HCT116 (cell line): ENCODE measurements at regions not wholly inside any gene's neighbourhood (a gene's known extent, or its start where the extent isn't known, plus 50 kb on each side); places are given as distances from the start of the nearest gene placed in this dataset.

Experiments
- ATAC-seq: fragments of 200-7000 bp; cut with Tn5 transposase; 2 replicates; pipeline ENCODE4 v1.9.1; 2020; ENCODE audit warnings: mild to moderate bottlenecking, moderate library complexity
- BruUV-seq: library from RNA; stranded (reverse); fragments of 400-500 nt; replicated peaks from 2 replicates; lab custom pipeline; 2021; lab: Mats Ljungman, UMichigan
- CTCF ChIA-PET: fragments of 300-600 bp; sonication (Branson Sonifier 250); formaldehyde crosslinking; loops from one replicate; lab custom pipeline; 2021; ENCODE audit warnings: antibody characterized with exemption; lab: Charles Lee
- POLR2A ChIA-PET: fragments of 300-600, 350-600 bp; sonication (Branson Sonifier 250); formaldehyde crosslinking; loops from one replicate; lab custom pipeline; 2021; ENCODE audit warnings: antibody characterized with exemption; lab: Charles Lee
- RAD21 ChIA-PET, 2 experiments: fragments of 300-600 bp; sonication (Branson Sonifier 250); formaldehyde crosslinking; loops; one replicate each; lab custom pipeline; 2023; ENCODE audit warnings: low total read pairs in 2 of 2; ENCODE audit not compliant: uncharacterized antibody in 2 of 2, unreplicated experiment in 2 of 2, low non-redundant PET in 1 of 2; lab: Charles Lee
- DNase-seq: peaks from one replicate; pipeline ENCODE4 v3.0.0-alpha.2; 2010; ENCODE audit warnings: low read depth, low spot score
- H2AFZ ChIP-seq: fragments of 200-600 bp; shearing (Covaris generic), sonication (generic); 2 replicates; pipeline ENCODE4 v1.6.1; 2017; ENCODE audit warnings: low read depth, mixed run types, mixed read lengths, antibody characterized with exemption, low read length; ENCODE audit not compliant: poor library complexity, severe bottlenecking
- H3K27ac ChIP-seq: 2 replicates; pipeline ENCODE4 v1.5.1; 2012; ENCODE audit warnings: low read depth, low read length
- H3K27me3 ChIP-seq: fragments of 200-600 bp; sonication (generic); 2 replicates; pipeline ENCODE4 v1.6.1; 2016; ENCODE audit warnings: mixed run types, low read length, mixed read lengths; ENCODE audit not compliant: insufficient read depth
- H3K36me3 ChIP-seq, 2 experiments: fragments of 200-500 bp in 1 of 2; fragments of 200-600 bp in 1 of 2; sonication (Bioruptor generic) in 1 of 2; sonication (generic) in 1 of 2; 2 replicates each; pipeline versions ENCODE4 v1.5.1 to v1.6.1; 2014 to 2016; ENCODE audit warnings: low read length in 2 of 2, inconsistent platforms in 1 of 2, mixed read lengths in 1 of 2, mixed run types in 1 of 2; ENCODE audit not compliant: insufficient read depth in 2 of 2, control insufficient read depth in 1 of 2
- H3K4me1 ChIP-seq, 2 experiments: fragments of 200-600 bp in 1 of 2; sonication (generic) in 1 of 2; 2 replicates each; pipeline versions ENCODE4 v1.5.1 to v1.6.1; 2012 to 2017; ENCODE audit warnings: low read length in 2 of 2, inconsistent platforms in 1 of 2, mild to moderate bottlenecking in 1 of 2, mixed read lengths in 1 of 2, mixed run types in 1 of 2, moderate library complexity in 1 of 2; ENCODE audit not compliant: insufficient read depth in 2 of 2, control insufficient read depth in 1 of 2
- H3K4me2 ChIP-seq: fragments of 200-600 bp; sonication (generic); 2 replicates; pipeline ENCODE4 v1.6.1; 2017; ENCODE audit warnings: mixed run types, low read length, mixed read lengths
- H3K4me3 ChIP-seq, 2 experiments: fragments of 200-600 bp in 1 of 2; sonication (generic) in 1 of 2; replicated peaks in 1 of 2; 2 replicates each; pipeline ENCODE4 v1.5.1; 2011 to 2016; ENCODE audit warnings: low read length in 2 of 2, control low read depth in 1 of 2, low read depth in 1 of 2, mild to moderate bottlenecking in 1 of 2, mixed read lengths in 1 of 2, mixed run types in 1 of 2
- H3K79me2 ChIP-seq: fragments of 200-600 bp; sonication (generic); 2 replicates; pipeline ENCODE4 v1.6.1; 2017; ENCODE audit warnings: mild to moderate bottlenecking, mixed run types, low read length, moderate library complexity, mixed read lengths; ENCODE audit not compliant: insufficient read depth
- H3K9ac ChIP-seq: fragments of 200-600 bp; sonication (generic); 2 replicates; pipeline ENCODE4 v1.6.1; 2016; ENCODE audit warnings: low read length, mixed read lengths
- H3K9me2 ChIP-seq: fragments of 200-600 bp; sonication (generic), shearing (Covaris generic); 2 replicates; pipeline ENCODE4 v1.6.1; 2017; ENCODE audit warnings: mixed run types, mild to moderate bottlenecking, moderate library complexity; ENCODE audit not compliant: insufficient read depth
- H3K9me3 ChIP-seq, 2 experiments: fragments of 200-500 bp in 1 of 2; fragments of 200-600 bp in 1 of 2; sonication (Bioruptor generic) in 1 of 2; sonication (generic) in 1 of 2; 2 replicates each; pipeline ENCODE4 v1.6.1; 2014 to 2017; ENCODE audit warnings: low read length in 2 of 2, mixed read lengths in 2 of 2, inconsistent platforms in 1 of 2, low read depth in 1 of 2, mild to moderate bottlenecking in 1 of 2, mixed run types in 1 of 2, moderate library complexity in 1 of 2; ENCODE audit not compliant: control insufficient read depth in 1 of 2, insufficient read depth in 1 of 2
- H4K20me1 ChIP-seq: fragments of 200-600 bp; sonication (generic), shearing (Covaris generic); 2 replicates; pipeline ENCODE4 v1.6.1; 2017; ENCODE audit warnings: mixed run types, mild to moderate bottlenecking, moderate library complexity; ENCODE audit not compliant: insufficient read depth
- CBX3 ChIP-seq: IDR thresholded peaks from 2 replicates; pipeline ENCODE4 v1.6.1; 2012; ENCODE audit warnings: low read depth
- CEBPB ChIP-seq: IDR thresholded peaks from 2 replicates; pipeline ENCODE4 v1.6.1; 2012; ENCODE audit warnings: low read depth
- EGR1 ChIP-seq: IDR thresholded peaks from 2 replicates; pipeline ENCODE4 v1.6.1; 2012; ENCODE audit warnings: low read depth
- ELF1 ChIP-seq: IDR thresholded peaks from 2 replicates; pipeline ENCODE4 v1.6.1; 2012; ENCODE audit warnings: low read depth, borderline replicate concordance
- EZH2 ChIP-seq: fragments of 200-600 bp; sonication (generic); IDR thresholded peaks from 2 replicates; pipeline ENCODE4 v1.6.1; 2017; ENCODE audit warnings: antibody characterized with exemption, mixed run types
- EZH2phosphoT487 ChIP-seq: fragments of 200-600 bp; IDR thresholded peaks from 2 replicates; pipeline ENCODE4 v1.6.1; 2018; ENCODE audit warnings: antibody characterized with exemption, borderline replicate concordance
- FOSL1 ChIP-seq: IDR thresholded peaks from 2 replicates; pipeline ENCODE4 v1.6.1; 2012; ENCODE audit warnings: low read depth
- JUND ChIP-seq: IDR thresholded peaks from 2 replicates; pipeline ENCODE4 v1.6.1; 2012
- POLR2A ChIP-seq: IDR thresholded peaks from 2 replicates; pipeline ENCODE4 v1.7.0; 2011; ENCODE audit warnings: borderline replicate concordance; ENCODE audit not compliant: insufficient read depth, insufficient read length; ENCODE audit errors: extremely low read depth
- POLR2AphosphoS5 ChIP-seq: IDR thresholded peaks from 2 replicates; pipeline ENCODE4 v1.6.1; 2011; ENCODE audit warnings: mild to moderate bottlenecking, low read depth, low read length, moderate library complexity
- RAD21 ChIP-seq: IDR thresholded peaks from 2 replicates; pipeline ENCODE4 v1.6.1; 2012; ENCODE audit warnings: low read depth, mild to moderate bottlenecking
- SIN3A ChIP-seq: IDR thresholded peaks from 2 replicates; pipeline ENCODE4 v1.6.1; 2012; ENCODE audit warnings: low read depth
- SP1 ChIP-seq: IDR thresholded peaks from 2 replicates; pipeline ENCODE4 v1.6.1; 2012; ENCODE audit warnings: low read depth
- SRF ChIP-seq: IDR thresholded peaks from 2 replicates; pipeline ENCODE4 v1.6.1; 2012; ENCODE audit warnings: low read depth
- TCF7L2 ChIP-seq: IDR thresholded peaks from 2 replicates; pipeline ENCODE4 v1.7.0; 2011; ENCODE audit warnings: borderline replicate concordance, inconsistent platforms; ENCODE audit not compliant: insufficient read depth, insufficient read length; ENCODE audit errors: extremely low read depth
- YY1 ChIP-seq: IDR thresholded peaks from 2 replicates; pipeline ENCODE4 v1.6.1; 2011; ENCODE audit warnings: low read length, low read depth, moderate library complexity, mild to moderate bottlenecking; ENCODE audit not compliant: insufficient replicate concordance; ENCODE audit errors: extremely low read depth
- ZFX ChIP-seq: fragments of 450-650 bp; IDR thresholded peaks from 2 replicates; pipeline ENCODE4 v1.6.1; 2017
- ZNF274 ChIP-seq: fragments of 200-500 bp; sonication (Bioruptor generic); IDR thresholded peaks from 2 replicates; pipeline ENCODE4 v1.6.1; 2014; ENCODE audit warnings: mild to moderate bottlenecking, low read depth, low read length, inconsistent platforms
- intact Hi-C: fragments of 100-400 bp; cut with micrococcal nuclease; formaldehyde crosslinking; loops from 2 replicates; pipeline ENCODE4 v1.10.0; 2022
- TF ChIP-seq, protein P1 (sequence below), 3 experiments: fragments of 200-600 bp in 1 of 3; sonication (generic) in 1 of 3; IDR thresholded peaks in 2 of 3; conservative IDR thresholded peaks in 1 of 3; 2 replicates each; pipeline ENCODE4 v1.5.1; 2012 to 2017; ENCODE audit warnings: low read depth in 2 of 3, low read length in 2 of 3, antibody characterized with exemption in 1 of 3, borderline replicate concordance in 1 of 3, control low read depth in 1 of 3, mild to moderate bottlenecking in 1 of 3, mixed read lengths in 1 of 3, mixed run types in 1 of 3, moderate library complexity in 1 of 3; ENCODE audit not compliant: insufficient read depth in 1 of 3
- TF ChIP-seq, protein P2 (sequence below): IDR thresholded peaks from 2 replicates; pipeline ENCODE4 v1.6.1; 2012; ENCODE audit warnings: low read depth

DNA sequence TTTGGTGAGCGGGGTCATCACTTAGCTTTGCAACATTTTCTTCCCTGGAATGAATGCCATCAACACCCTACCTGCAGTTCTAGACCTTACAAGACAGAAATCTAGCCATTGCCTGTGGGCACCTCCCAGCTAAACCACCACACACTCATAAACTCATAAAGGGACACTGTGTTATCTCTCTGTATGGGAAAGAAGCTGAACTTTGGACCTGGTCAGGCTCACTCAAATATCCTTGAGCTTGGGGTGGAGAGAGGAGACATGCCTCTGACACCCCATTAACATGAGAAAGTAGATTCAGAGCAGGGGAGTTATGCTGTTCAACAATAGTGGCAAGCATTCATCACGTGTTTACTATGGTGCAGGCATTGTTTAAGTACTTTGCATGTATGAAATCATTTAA, 205.6 kb downstream of the ZNF462 start:
- Histone ChIP-seq H3K4me3 (no peak overlapping the region), H3K4me2 (no peak overlapping the region), H3K36me3 (no peaks in the 10 kb centered on the region), H3K9me3 (no peaks in the 10 kb centered on the region), H4K20me1 (no peaks in the 10 kb centered on the region), H3K4me1 (no peaks in the 10 kb centered on the region), H2AFZ (no peak overlapping the region), H3K9me2 (no peaks in the 10 kb centered on the region), H3K9ac (no peak overlapping the region), H3K27ac (no peak overlapping the region), H3K27me3 (no peaks in the 10 kb centered on the region), H3K79me2 (no peaks in the 10 kb centered on the region)
- no TSS peak for BruUV-seq
- no peak for TF ChIP-seq CEBPB
- TF ChIP-seq RAD21: no peak
- no peak for TF ChIP-seq EGR1
- TF ChIP-seq ZNF274: no peak
- no peak for TF ChIP-seq EZH2phosphoT487
- TF ChIP-seq JUND: no peak
- TF ChIP-seq SIN3A: no peak
- no peak for TF ChIP-seq ELF1
- no peak for TF ChIP-seq POLR2AphosphoS5
- no peak for TF ChIP-seq FOSL1
- no peak for TF ChIP-seq EZH2
- TF ChIP-seq ZFX: no peak
- no peak for TF ChIP-seq CBX3
- TF ChIP-seq TCF7L2: no peak
- no peak for TF ChIP-seq YY1
- TF ChIP-seq POLR2A: no peak
- TF ChIP-seq, protein P1, sequence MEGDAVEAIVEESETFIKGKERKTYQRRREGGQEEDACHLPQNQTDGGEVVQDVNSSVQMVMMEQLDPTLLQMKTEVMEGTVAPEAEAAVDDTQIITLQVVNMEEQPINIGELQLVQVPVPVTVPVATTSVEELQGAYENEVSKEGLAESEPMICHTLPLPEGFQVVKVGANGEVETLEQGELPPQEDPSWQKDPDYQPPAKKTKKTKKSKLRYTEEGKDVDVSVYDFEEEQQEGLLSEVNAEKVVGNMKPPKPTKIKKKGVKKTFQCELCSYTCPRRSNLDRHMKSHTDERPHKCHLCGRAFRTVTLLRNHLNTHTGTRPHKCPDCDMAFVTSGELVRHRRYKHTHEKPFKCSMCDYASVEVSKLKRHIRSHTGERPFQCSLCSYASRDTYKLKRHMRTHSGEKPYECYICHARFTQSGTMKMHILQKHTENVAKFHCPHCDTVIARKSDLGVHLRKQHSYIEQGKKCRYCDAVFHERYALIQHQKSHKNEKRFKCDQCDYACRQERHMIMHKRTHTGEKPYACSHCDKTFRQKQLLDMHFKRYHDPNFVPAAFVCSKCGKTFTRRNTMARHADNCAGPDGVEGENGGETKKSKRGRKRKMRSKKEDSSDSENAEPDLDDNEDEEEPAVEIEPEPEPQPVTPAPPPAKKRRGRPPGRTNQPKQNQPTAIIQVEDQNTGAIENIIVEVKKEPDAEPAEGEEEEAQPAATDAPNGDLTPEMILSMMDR (IDR thresholded peaks at IDR 0.05 in 2 of 3, conservative IDR thresholded peaks at IDR 0.05 in 1 of 3; ENCODE audit: borderline replicate concordance in 1 of 3, insufficient read depth in 1 of 3, low read depth in 2 of 3, low read length in 2 of 3): no peak
- TF ChIP-seq, protein P2, sequence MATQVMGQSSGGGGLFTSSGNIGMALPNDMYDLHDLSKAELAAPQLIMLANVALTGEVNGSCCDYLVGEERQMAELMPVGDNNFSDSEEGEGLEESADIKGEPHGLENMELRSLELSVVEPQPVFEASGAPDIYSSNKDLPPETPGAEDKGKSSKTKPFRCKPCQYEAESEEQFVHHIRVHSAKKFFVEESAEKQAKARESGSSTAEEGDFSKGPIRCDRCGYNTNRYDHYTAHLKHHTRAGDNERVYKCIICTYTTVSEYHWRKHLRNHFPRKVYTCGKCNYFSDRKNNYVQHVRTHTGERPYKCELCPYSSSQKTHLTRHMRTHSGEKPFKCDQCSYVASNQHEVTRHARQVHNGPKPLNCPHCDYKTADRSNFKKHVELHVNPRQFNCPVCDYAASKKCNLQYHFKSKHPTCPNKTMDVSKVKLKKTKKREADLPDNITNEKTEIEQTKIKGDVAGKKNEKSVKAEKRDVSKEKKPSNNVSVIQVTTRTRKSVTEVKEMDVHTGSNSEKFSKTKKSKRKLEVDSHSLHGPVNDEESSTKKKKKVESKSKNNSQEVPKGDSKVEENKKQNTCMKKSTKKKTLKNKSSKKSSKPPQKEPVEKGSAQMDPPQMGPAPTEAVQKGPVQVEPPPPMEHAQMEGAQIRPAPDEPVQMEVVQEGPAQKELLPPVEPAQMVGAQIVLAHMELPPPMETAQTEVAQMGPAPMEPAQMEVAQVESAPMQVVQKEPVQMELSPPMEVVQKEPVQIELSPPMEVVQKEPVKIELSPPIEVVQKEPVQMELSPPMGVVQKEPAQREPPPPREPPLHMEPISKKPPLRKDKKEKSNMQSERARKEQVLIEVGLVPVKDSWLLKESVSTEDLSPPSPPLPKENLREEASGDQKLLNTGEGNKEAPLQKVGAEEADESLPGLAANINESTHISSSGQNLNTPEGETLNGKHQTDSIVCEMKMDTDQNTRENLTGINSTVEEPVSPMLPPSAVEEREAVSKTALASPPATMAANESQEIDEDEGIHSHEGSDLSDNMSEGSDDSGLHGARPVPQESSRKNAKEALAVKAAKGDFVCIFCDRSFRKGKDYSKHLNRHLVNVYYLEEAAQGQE: no peak
- no peak for TF ChIP-seq SRF
- no peak for TF ChIP-seq SP1
- ChIA-PET RAD21 (no interaction called here), POLR2A (no interaction called here), CTCF (no interaction called here)
- ATAC-seq (no peak), DNase-seq (no peak)
- intact Hi-C loops: no loop called here
